GM23338 (cell line): ENCODE measurements at regions not wholly inside any gene's neighbourhood (a gene's known extent, or its start where the extent isn't known, plus 50 kb on each side); places are given as distances from the start of the nearest gene placed in this dataset.

ENCODE experiments used
- ATAC-seq: fragments of 200-7000 bp; cut with Tn5 transposase; 3 replicates; pipeline ENCODE4 v1.9.1; 2020
- DNase-seq: peaks from one replicate; pipeline ENCODE4 v3.0.0-alpha.2; 2015; ENCODE audit warnings: low spot score
- H2AFZ ChIP-seq: fragments of 200-600 bp; sonication (generic); 2 replicates; pipeline ENCODE4 v1.8.0; 2016; ENCODE audit warnings: antibody characterized with exemption, mild to moderate bottlenecking, moderate library complexity
- H3F3A ChIP-seq: fragments of 200-600 bp; sonication (generic); replicated peaks from 2 replicates; pipeline ENCODE4 v1.8.0; 2017; ENCODE audit warnings: antibody characterized with exemption, mixed run types, low read depth
- H3K27ac ChIP-seq: fragments of 200-600 bp; sonication (generic); 2 replicates; pipeline ENCODE4 v1.6.1; 2016; ENCODE audit warnings: low read depth
- H3K27me3 ChIP-seq: fragments of 200-600 bp; sonication (generic); 2 replicates; pipeline ENCODE4 v1.8.0; 2016; ENCODE audit warnings: mild to moderate bottlenecking, mixed run types, moderate library complexity; ENCODE audit not compliant: insufficient read depth
- H3K36me3 ChIP-seq: fragments of 200-600 bp; sonication (generic); 2 replicates; pipeline ENCODE4 v1.8.0; 2016; ENCODE audit warnings: mild to moderate bottlenecking; ENCODE audit not compliant: insufficient read depth
- H3K4me1 ChIP-seq: fragments of 200-600 bp; sonication (generic); 2 replicates; pipeline ENCODE4 v1.8.0; 2016; ENCODE audit warnings: mild to moderate bottlenecking, moderate library complexity; ENCODE audit not compliant: insufficient read depth
- H3K4me2 ChIP-seq: fragments of 200-600 bp; sonication (generic); 2 replicates; pipeline ENCODE4 v1.7.1; 2017; ENCODE audit warnings: mixed run types
- H3K4me3 ChIP-seq: fragments of 200-600 bp; sonication (generic); 2 replicates; pipeline ENCODE4 v1.6.1; 2016; ENCODE audit warnings: mixed run types
- H3K79me2 ChIP-seq: fragments of 200-600 bp; sonication (generic); replicated peaks from 2 replicates; pipeline ENCODE4 v1.8.0; 2017; ENCODE audit warnings: mild to moderate bottlenecking; ENCODE audit not compliant: insufficient read depth
- H3K9me2 ChIP-seq: fragments of 200-600 bp; sonication (generic); 2 replicates; pipeline ENCODE4 v1.8.0; 2017; ENCODE audit not compliant: insufficient read depth
- H4K20me1 ChIP-seq: fragments of 200-600 bp; sonication (generic); replicated peaks from 2 replicates; pipeline ENCODE4 v1.8.0; 2017; ENCODE audit warnings: mild to moderate bottlenecking; ENCODE audit not compliant: insufficient read depth
- H3K27ac Mint-ChIP-seq: 2 replicates; pipeline ENCODE4 v1.8.0; 2020; ENCODE audit warnings: inconsistent platforms, mild to moderate bottlenecking, moderate library complexity, mixed read lengths
- H3K27me3 Mint-ChIP-seq: 3 replicates; pipeline ENCODE4 v1.8.0; 2022; ENCODE audit warnings: low read depth, mild to moderate bottlenecking, moderate library complexity, mixed read lengths, inconsistent platforms; ENCODE audit not compliant: insufficient read depth, poor library complexity
- H3K36me3 Mint-ChIP-seq: 3 replicates; pipeline ENCODE4 v1.8.0; 2021; ENCODE audit warnings: low read depth, mild to moderate bottlenecking, inconsistent platforms, moderate library complexity, mixed read lengths
- H3K4me1 Mint-ChIP-seq: 3 replicates; pipeline ENCODE4 v1.8.0; 2020; ENCODE audit warnings: mild to moderate bottlenecking, inconsistent platforms, mixed read lengths
- H3K4me3 Mint-ChIP-seq: 3 replicates; pipeline ENCODE4 v1.8.0; 2021; ENCODE audit warnings: moderate library complexity, mild to moderate bottlenecking, inconsistent platforms, mixed read lengths
- H3K9me3 Mint-ChIP-seq: 3 replicates; pipeline ENCODE4 v1.8.0; 2020; ENCODE audit warnings: moderate library complexity, mild to moderate bottlenecking, inconsistent platforms, mixed read lengths
- CREB1 ChIP-seq: fragments of 250-450 bp; sonication (Bioruptor Pico); IDR thresholded peaks from 2 replicates; pipeline ENCODE4 v1.5.0; 2020; ENCODE audit warnings: low read depth, mild to moderate bottlenecking, moderate library complexity
- ETS1 ChIP-seq: IDR thresholded peaks from 2 replicates; pipeline ENCODE4 v1.6.1; 2016; ENCODE audit warnings: antibody characterized with exemption
- EZH2 ChIP-seq: fragments of 200-600 bp; sonication (generic); IDR thresholded peaks from one replicate; pipeline ENCODE4 v1.8.0; 2017; ENCODE audit warnings: antibody characterized with exemption, mild to moderate bottlenecking, low read depth; ENCODE audit not compliant: unreplicated experiment
- EZH2phosphoT487 ChIP-seq: fragments of 200-600 bp; sonication (generic); IDR thresholded peaks from one replicate; pipeline ENCODE4 v1.8.1; 2018; ENCODE audit warnings: antibody characterized with exemption; ENCODE audit not compliant: unreplicated experiment
- JUNB ChIP-seq: IDR thresholded peaks from one replicate; pipeline ENCODE4 v1.6.1; 2016; ENCODE audit warnings: antibody characterized with exemption; ENCODE audit not compliant: unreplicated experiment
- NANOG ChIP-seq: IDR thresholded peaks from 2 replicates; pipeline ENCODE4 v1.6.1; 2016; ENCODE audit warnings: antibody characterized with exemption, borderline replicate concordance
- POLR2AphosphoS5 ChIP-seq: IDR thresholded peaks from 2 replicates; pipeline ENCODE4 v1.6.1; 2016; ENCODE audit warnings: antibody characterized with exemption, low read depth
- REST ChIP-seq: IDR thresholded peaks from one replicate; pipeline ENCODE4 v1.6.1; 2018; ENCODE audit warnings: antibody characterized with exemption; ENCODE audit not compliant: unreplicated experiment
- STAT1 ChIP-seq: IDR thresholded peaks from one replicate; pipeline ENCODE4 v1.6.1; 2016; ENCODE audit warnings: antibody characterized with exemption; ENCODE audit not compliant: unreplicated experiment
- ZNF114 ChIP-seq: fragments of 250-450 bp; sonication (Bioruptor Pico); IDR thresholded peaks from 2 replicates; pipeline ENCODE4 v1.5.0; 2020; ENCODE audit warnings: mild to moderate bottlenecking, moderate library complexity
- ZNF331 ChIP-seq: fragments of 250-450 bp; sonication (Bioruptor Pico); IDR thresholded peaks from 2 replicates; pipeline ENCODE4 v1.5.0; 2020; ENCODE audit warnings: low read depth, mild to moderate bottlenecking, moderate library complexity

- no peak for TF ChIP-seq REST
These were observed 115.2 kb upstream of the KIT start (continued) for GRCh38 chr4:54542540-54543041.

GRCh38 chr4:54543088-54543795 lies 114.5 kb upstream of the KIT start:
- Mint-ChIP-seq H3K27me3 (peaks cover 2% of the 10 kb centered on the region), H3K4me3 (no peak overlapping the region), H3K9me3 (no peaks in the 10 kb centered on the region; the same call in 2 of the 3 replicates), H3K27ac (no peak overlapping the region), H3K4me1 (peaks cover 38% of the 10 kb centered on the region), H3K36me3 (no peaks in the 10 kb centered on the region)
- Histone ChIP-seq H3K27ac (no peak overlapping the region), H3K79me2 (no peaks in the 10 kb centered on the region), H3K4me1 (peaks cover 6% of the 10 kb centered on the region; the same call in 1 of the 2 replicates), H3K4me3 (no peak overlapping the region), H2AFZ (no peak overlapping the region), H4K20me1 (no peaks in the 10 kb centered on the region), H3K27me3 (no peaks in the 10 kb centered on the region), H3F3A (no peaks in the 10 kb centered on the region), H3K36me3 (no peaks in the 10 kb centered on the region), H3K9me2 (no peaks in the 10 kb centered on the region), H3K4me2 (no peak overlapping the region)
- ATAC-seq (no peak), DNase-seq (no peak)
- TF ChIP-seq NANOG (no peak), JUNB (no peak), ETS1 (no peak), EZH2 (no peak), STAT1 (no peak), CREB1 (CRISPR knock-in tag) (no peak), REST (no peak), ZNF114 (CRISPR knock-in tag) (no peak), ZNF331 (CRISPR knock-in tag) (no peak), EZH2phosphoT487 (no peak), POLR2AphosphoS5 (no peak)
